ENCODE measurements at regions not wholly inside any gene's neighbourhood (a gene's known extent, or its start where the extent isn't known, plus 50 kb on each side); places are given as distances from the start of the nearest gene placed in this dataset.

GRCh38 chr2:138874251-138874650 is 94.1 kb upstream of the NXPH2 start:
- TF ChIP-seq CTCF (IDR thresholded peaks at IDR 0.05; ENCODE audit: low read depth, low read length), result no peak
- no peak for TF ChIP-seq EZH2phosphoT487 (IDR thresholded peaks at IDR 0.05; ENCODE audit: low read depth)

Data from OCI-LY3 (cell line).